ENCODE measurements at regions not wholly inside any gene's neighbourhood (a gene's known extent, or its start where the extent isn't known, plus 50 kb on each side); places are given as distances from the start of the nearest gene placed in this dataset.
A peak's percentile ranks its signal among the peaks of the same experiment; 100 is the strongest.

- no peak overlapping the region for H2BK15ac ChIP-seq (ENCODE audit: low read length)
- H3K4me3 ChIP-seq (ENCODE audit: extremely low read depth in 1 of 4, insufficient read depth in 2 of 4, low read depth in 3 of 4, low read length in 4 of 4) = no peak overlapping the region
- H3K56ac ChIP-seq (replicated peaks; ENCODE audit: insufficient read length, low read depth, low read length) = no peak overlapping the region
- no peak overlapping the region for H3K4ac ChIP-seq (replicated peaks; ENCODE audit: insufficient read length, low read depth, low read length)
- H3K4me2 ChIP-seq (ENCODE audit: insufficient read depth in 1 of 2, low read depth in 2 of 2, low read length in 2 of 2) = peak overlapping the region; percentile 4 to 12; a peak in 1 of 4 replicates
- peak overlapping the region; percentile 57; the same call in 1 of the 2 replicates for H2BK20ac ChIP-seq (ENCODE audit: low read length)
- DNase-seq (ENCODE audit: low read depth in 1 of 2, low spot score in 2 of 2) (no peak), FAIRE-seq (no peak)
- H4K20me1 ChIP-seq (replicated peaks in 1 of 2; ENCODE audit: control insufficient read depth in 1 of 2, insufficient read depth in 2 of 2, low read length in 2 of 2) = no peaks in the 10 kb centered on the region
- no peak overlapping the region for H3K23ac ChIP-seq (ENCODE audit: insufficient read length)
- CTCF ChIA-PET (ENCODE audit: partially characterized antibody) = interaction anchor here (0.6 to 6.5 kb wide), 21 partner anchors 9 to 557 kb away, joined by 3 to 44 read pairs (median 4); no protein-coding TSS in a partner anchor
- H2BK5ac ChIP-seq (ENCODE audit: low read depth, low read length) = peak overlapping the region; percentile 47; the same call in 1 of the 2 replicates
- no peak overlapping the region for H2BK120ac ChIP-seq (replicated peaks; ENCODE audit: low read depth, low read length)
- peaks cover 0 to 5% (median 0%) of the 10 kb centered on the region in 4 experiments; a peak in 1 of 8 replicates for H3K36me3 ChIP-seq (ENCODE audit: control insufficient read depth in 2 of 4, insufficient read depth in 4 of 4, low read length in 3 of 4)
- H3K4me1 ChIP-seq (replicated peaks in 1 of 4; ENCODE audit: control insufficient read depth in 3 of 4, insufficient read depth in 4 of 4, low read length in 3 of 4) = peaks cover 2 to 19% (median 10%) of the 10 kb centered on the region in 4 experiments; a peak in 5 of 7 replicates
- H3K14ac ChIP-seq (ENCODE audit: insufficient read length) = no peak overlapping the region
- H3K27me3 ChIP-seq (replicated peaks in 1 of 4; ENCODE audit: control insufficient read depth in 3 of 4, extremely low read depth in 1 of 4, insufficient read depth in 3 of 4, low read length in 3 of 4) = no peaks in the 10 kb centered on the region
- no peak overlapping the region for H4K8ac ChIP-seq (ENCODE audit: extremely low read depth, insufficient read depth, low read length)
- no peak overlapping the region for H2AK5ac ChIP-seq (ENCODE audit: low read depth, low read length)
- H3K18ac ChIP-seq (ENCODE audit: extremely low read depth, low read length) = 0 out of 2 replicates have a peak overlapping the region, but pooled peaks have one; percentile 38
- no peak overlapping the region for H3K9ac ChIP-seq (replicated peaks in 1 of 4; ENCODE audit: extremely low read depth in 1 of 4, low read depth in 3 of 4, low read length in 3 of 4)
- no peaks in the 10 kb centered on the region for H3K23me2 ChIP-seq (ENCODE audit: low read depth, low read length)
- POLR2A ChIA-PET (ENCODE audit: partially characterized antibody) = interaction anchor here (0.8 to 2.0 kb wide), 3 partner anchors 8 to 16 kb away, joined by 3 to 7 read pairs (median 3); no protein-coding TSS in a partner anchor
- H2BK12ac ChIP-seq (ENCODE audit: low read depth, low read length) = peak overlapping the region; percentile 5; the same call in 1 of the 2 replicates
- no peak overlapping the region for H4K5ac ChIP-seq (ENCODE audit: insufficient read length, low read depth, low read length)
- H3K27ac ChIP-seq (ENCODE audit: low read depth, low read length) = no peak overlapping the region
- 88% methylated on average over 2 of the region's 2 CpGs; no CpG with 5 or more reads in 1 of the 2 experiments for WGBS, 2 experiments (ENCODE audit: extremely low coverage in 1 of 2, insufficient coverage in 1 of 2, insufficient read length in 1 of 2, insufficient replicate concordance in 2 of 2, low coverage in 1 of 2, low lambda C conversion rate in 2 of 2, missing lambda C conversion rate in 1 of 2)
- peaks cover 14 to 15% of the 10 kb centered on the region in 2 experiments for H3K9me3 ChIP-seq (ENCODE audit: insufficient read depth in 2 of 2, low read depth in 1 of 2, low read length in 1 of 2)
- H3K79me1 ChIP-seq (ENCODE audit: low read depth, low read length) = no peaks in the 10 kb centered on the region
- no peaks in the 10 kb centered on the region for H3K79me2 ChIP-seq (ENCODE audit: control insufficient read depth in 1 of 2, insufficient read depth in 2 of 2, low read length in 2 of 2)
- TF ChIP-seq SIRT6 (IDR thresholded peaks at IDR 0.05; ENCODE audit: low read length) (no peak), BRCA1 (IDR thresholded peaks at IDR 0.05; ENCODE audit: low read depth, low read length) (no peak), TBP (IDR thresholded peaks at IDR 0.05; ENCODE audit: low read depth, low read length) (0 out of 2 replicates have a peak, but pooled peaks have one; percentile 16), RFX5 (IDR thresholded peaks at IDR 0.05; ENCODE audit: borderline replicate concordance, low read depth, low read length) (no peak), CREB1 (IDR thresholded peaks at IDR 0.05) (no peak), ATF3 (IDR thresholded peaks at IDR 0.05; ENCODE audit: insufficient read depth, low read depth, low read length) (no peak), GABPA (IDR thresholded peaks at IDR 0.05; ENCODE audit: borderline replicate concordance, insufficient read depth, low read length) (no peak), CBX8 (IDR thresholded peaks at IDR 0.05; ENCODE audit: borderline replicate concordance, low read depth, low read length) (no peak), CHD1 (IDR thresholded peaks at IDR 0.05; ENCODE audit: low read depth, low read length) (no peak)
- no peak overlapping the region for H2AFZ ChIP-seq (ENCODE audit: low read length)
- no peak overlapping the region for H4K91ac ChIP-seq (replicated peaks; ENCODE audit: insufficient read length, low read length)
Observed at GRCh38 chr20:39289831-39290230, 327.7 kb downstream of the DHX35 start.
